Suppressor macrophage (primary cell): ENCODE measurements at regions not wholly inside any gene's neighbourhood (a gene's known extent, or its start where the extent isn't known, plus 50 kb on each side); places are given as distances from the start of the nearest gene placed in this dataset.
"Not testable (repeated sequence)": the region's sequence is repeated elsewhere in the genome, so short reads cannot be mapped to it uniquely, and the experiment has no call there.

Experiments
- DNase-seq, 4 experiments: peaks; one replicate each; pipeline ENCODE4 v3.0.0-alpha.2; 2020 to 2022

DNA sequence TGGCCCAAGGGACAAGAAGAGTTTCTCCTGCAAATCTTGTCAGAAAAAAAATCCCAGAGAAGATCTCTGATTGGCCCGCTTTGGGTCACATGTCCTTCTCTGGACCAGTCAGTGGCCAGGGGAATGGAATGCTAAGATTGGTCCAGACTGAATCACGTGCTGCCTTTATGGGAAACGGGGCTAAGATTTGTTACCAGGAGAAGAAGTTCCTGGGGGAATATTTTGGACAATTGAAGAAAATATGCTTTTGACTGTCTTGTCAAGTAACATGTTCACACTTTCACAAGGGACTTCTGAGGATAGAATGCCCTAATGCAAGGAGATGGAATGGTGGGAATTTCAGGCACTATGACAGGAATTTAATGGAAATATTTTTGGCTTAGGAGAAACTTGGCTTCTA lies 74.1 kb upstream of the SH3PXD2B start:
- no peak for DNase-seq

DNA sequence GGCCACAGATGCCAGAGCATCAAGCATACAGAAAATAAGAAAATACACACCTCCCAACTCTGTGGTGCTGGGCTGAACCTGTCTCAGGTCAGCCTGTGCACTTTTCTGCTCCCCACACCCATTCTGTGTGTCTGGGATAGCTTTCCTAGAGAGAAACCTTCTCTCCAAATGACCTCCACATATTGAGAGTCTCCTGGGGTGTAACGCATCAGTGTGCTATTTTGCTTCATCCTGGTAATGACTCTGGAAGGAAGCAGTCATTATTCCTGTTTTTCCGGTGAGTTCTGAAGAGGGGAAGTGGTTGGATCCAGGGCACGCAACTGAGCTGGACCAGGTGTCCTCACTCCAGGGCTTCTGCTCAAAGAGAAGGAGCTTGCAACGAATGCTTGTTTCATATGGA lies 73.2 kb upstream of the SH3PXD2B start:
- DNase-seq: no peak

DNA sequence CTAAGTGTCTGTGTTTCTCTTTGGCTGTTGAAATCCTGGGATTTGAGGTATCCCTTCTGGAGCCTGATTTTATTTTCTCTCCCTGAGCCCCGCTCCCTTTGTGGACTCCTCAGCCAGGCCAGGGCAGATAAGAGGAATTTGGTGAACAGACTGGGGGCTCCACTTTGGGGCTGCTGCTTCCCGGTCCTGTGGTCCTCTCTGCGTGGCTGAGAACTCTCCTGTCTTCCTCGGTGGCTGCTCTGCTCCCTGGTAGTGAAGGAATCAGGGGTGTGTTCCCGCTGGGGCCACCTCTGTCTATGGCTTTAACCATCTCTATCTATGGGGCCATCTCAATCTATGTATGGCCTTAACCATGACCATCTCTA lies 71.7 kb upstream of the SH3PXD2B start:
- no peak for DNase-seq

GRCh38 chr5:172525307-172525995 lies 71.1 kb upstream of the SH3PXD2B start:
- no peak for DNase-seq

DNA sequence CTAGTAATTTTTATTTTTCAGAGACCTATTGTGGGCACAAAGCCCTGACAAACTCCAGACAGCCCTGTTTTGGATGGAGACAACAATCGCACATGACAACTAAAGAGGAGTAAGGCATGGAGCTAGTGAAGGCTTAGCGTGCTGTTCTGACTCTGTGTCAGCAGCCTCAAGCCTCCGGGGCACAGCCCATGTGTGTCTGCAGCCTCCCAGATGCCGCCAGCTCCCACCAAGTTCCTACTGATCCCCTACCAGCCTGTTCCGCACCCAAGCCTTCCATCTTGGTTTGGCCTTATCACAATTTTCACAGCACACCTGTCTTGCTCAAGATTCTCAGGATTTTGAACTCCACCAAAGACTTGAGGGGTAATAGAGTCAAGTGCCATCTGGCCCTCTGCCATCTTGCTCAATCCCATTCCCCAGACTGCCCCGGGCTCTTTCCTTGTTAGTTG lies 70.3 kb upstream of the SH3PXD2B start:
- no peak for DNase-seq

DNA sequence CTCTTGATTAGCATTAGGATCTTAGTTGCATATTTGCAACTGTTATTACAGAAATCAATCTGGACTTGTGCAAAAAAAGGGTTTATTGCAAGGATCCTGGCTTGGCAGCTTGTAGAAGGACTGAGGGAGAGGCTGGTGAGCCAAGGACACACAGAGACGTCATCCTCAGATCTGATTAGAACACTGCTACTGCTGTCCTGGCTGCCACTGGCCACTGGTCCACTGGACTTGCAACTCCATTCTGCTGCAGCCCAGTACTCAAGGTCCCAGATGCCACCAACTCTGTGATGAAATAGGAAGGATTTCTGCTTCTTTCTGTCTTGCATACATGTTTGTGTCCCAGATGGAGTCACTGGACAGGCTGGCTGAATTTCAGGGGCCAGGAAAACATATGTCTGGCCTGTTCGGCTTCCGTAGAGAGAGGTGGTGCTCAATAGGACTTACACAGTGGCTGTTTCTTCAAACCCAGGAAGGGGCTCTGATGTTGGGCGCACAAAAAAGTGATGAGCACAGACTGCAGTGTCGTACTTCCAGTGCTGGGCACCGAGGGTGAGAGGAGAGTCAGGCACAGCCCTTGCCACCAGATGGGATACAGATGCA lies 68.9 kb upstream of the SH3PXD2B start:
- DNase-seq: no peak

- DNase-seq: no peak
These were observed 67.1 kb upstream of the SH3PXD2B start for GRCh38 chr5:172521338-172521932.

DNA sequence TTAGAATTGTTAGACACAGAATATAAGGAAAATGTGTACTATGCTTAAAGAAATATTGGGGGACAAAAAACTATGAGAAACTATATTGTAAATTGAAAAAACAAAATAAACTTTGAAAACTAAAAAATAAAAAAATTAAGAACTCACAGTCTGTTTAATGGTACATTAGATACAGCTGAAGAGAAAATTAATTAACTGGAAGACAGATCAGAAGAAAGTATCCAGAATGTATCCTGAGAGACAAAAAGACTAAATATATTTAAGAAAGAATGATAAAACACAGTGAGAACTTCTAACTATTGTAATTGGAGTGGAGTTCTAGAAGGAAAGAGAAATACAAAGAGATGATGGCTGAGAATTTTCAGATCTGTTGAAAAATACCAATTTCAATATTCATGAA lies 57.6 kb upstream of the SH3PXD2B start:
- DNase-seq: no peak

DNA sequence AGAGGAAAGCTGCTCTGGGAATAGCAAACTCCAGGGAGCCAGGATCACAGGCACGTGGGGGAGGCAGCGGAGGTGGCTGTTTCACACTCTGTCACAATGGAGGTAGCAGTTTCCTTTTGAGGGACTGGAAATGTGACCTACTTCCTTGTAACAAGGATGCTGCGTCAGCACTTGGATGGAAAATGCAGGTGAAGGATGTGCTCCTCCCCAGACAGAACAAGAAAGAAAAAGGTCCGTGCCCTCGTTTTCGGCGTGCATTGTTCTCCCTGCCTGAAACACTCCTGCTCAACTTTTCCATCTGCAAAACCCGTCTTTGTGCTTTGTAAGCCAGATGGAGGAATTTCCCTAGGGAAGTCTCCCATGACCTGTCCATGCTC lies 55.1 kb upstream of the SH3PXD2B start:
- no peak for DNase-seq

GRCh38 chr5:172508471-172509404 lies 54.4 kb upstream of the SH3PXD2B start:
- DNase-seq: no peak

GRCh38 chr5:172507485-172507884 lies 53.2 kb upstream of the SH3PXD2B start:
- DNase-seq: not testable (repeated sequence)

DNA sequence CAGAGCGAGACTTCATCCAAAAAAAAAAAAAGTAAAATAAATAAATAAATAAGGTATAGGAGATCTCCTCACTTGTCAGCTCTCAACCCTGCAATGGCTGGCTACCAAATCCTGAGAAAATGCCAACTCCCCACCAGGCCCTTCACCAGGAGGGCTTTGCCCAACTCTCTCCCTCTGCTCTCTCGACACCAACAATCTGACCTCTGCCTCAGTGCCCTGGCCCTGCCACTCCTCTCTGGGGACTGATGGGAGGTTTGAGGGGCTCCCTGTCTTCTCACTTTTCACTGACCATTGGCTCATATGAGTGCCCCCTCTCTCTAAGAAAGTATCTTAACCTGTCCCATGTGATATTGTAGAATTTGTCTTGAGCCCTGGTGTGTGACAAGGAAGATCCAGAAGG lies 52.6 kb upstream of the SH3PXD2B start:
- DNase-seq: no peak

DNA sequence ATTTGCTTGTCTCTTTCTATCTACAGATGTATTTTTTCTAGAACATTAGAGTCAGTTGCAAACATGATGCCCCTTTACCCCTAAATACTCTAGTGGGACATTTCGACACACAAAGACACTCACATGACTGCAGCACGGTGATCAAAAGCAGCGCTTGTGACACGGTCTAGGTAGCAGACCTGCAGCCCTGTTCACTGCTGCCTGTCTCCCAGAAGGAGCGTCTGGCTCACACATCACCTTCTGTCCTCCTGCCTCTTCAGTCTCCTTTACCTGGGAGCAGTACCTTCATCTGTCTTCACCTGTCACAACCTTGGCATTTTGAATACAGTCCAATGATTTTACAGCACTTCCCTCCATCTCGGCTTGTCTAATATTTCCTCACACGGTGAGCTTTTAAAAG lies 51.9 kb upstream of the SH3PXD2B start:
- no peak for DNase-seq

DNA sequence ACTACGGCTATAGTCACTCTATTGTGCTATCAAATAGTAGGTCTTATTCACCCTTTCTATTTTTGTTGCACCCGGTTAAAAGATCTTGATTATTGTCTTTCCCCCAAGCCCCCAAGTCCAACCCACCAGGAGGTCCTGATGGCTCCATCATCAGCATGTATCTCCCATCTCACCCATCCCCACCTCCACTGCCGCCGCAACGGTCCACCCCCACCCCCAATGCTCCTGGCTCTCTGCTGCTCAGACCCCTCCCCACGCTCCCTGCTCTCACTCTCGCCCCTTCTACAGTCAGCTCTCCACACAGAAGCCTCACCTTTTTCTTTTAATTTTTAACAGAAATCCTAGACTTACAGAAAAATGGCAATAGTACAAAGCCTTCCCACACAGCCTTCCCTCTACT lies 51.5 kb upstream of the SH3PXD2B start:
- DNase-seq: no peak

- no peak for DNase-seq
These were observed 51.1 kb upstream of the SH3PXD2B start for GRCh38 chr5:172505403-172505759.

- DNase-seq: no peak
These were observed 50.5 kb upstream of the SH3PXD2B start for GRCh38 chr5:172504701-172505402.

GRCh38 chr5:172503925-172504700 lies 49.8 kb upstream of the SH3PXD2B start:
- peak; percentile 18 to 64 (median 49) for DNase-seq
